Ishikawa (cell line): ENCODE measurements at regions not wholly inside any gene's neighbourhood (a gene's known extent, or its start where the extent isn't known, plus 50 kb on each side); places are given as distances from the start of the nearest gene placed in this dataset.

Experiments
- CEBPB ChIP-seq: IDR thresholded peaks from 2 replicates; pipeline ENCODE4 v1.6.1; 2012
- CREB1 ChIP-seq: IDR thresholded peaks from 2 replicates; pipeline ENCODE4 v1.6.1; 2012; ENCODE audit warnings: low read depth
- EGR1 ChIP-seq: IDR thresholded peaks from 2 replicates; pipeline ENCODE4 v1.6.1; 2012
- EP300 ChIP-seq: IDR thresholded peaks from 2 replicates; pipeline ENCODE4 v1.6.1; 2012; ENCODE audit warnings: borderline replicate concordance
- FOXM1 ChIP-seq: IDR thresholded peaks from 2 replicates; pipeline ENCODE4 v1.6.1; 2012; ENCODE audit warnings: low read depth, borderline replicate concordance
- MAX ChIP-seq: IDR thresholded peaks from 2 replicates; pipeline ENCODE4 v1.6.1; 2012
- NFIC ChIP-seq: IDR thresholded peaks from 2 replicates; pipeline ENCODE4 v1.6.1; 2012
- RAD21 ChIP-seq: IDR thresholded peaks from 2 replicates; pipeline ENCODE4 v1.6.1; 2012; ENCODE audit warnings: low read depth
- REST ChIP-seq: IDR thresholded peaks from 2 replicates; pipeline ENCODE4 v1.6.1; 2012; ENCODE audit warnings: low read depth, mild to moderate bottlenecking
- TAF1 ChIP-seq: IDR thresholded peaks from 2 replicates; pipeline ENCODE4 v1.6.1; 2012; ENCODE audit warnings: low read depth, mild to moderate bottlenecking
- TCF12 ChIP-seq: IDR thresholded peaks from 2 replicates; pipeline ENCODE4 v1.6.1; 2012; ENCODE audit warnings: low read depth
- TEAD4 ChIP-seq: IDR thresholded peaks from 2 replicates; pipeline ENCODE4 v1.6.1; 2012
- USF1 ChIP-seq: IDR thresholded peaks from 2 replicates; pipeline ENCODE4 v1.6.1; 2012
- YY1 ChIP-seq: IDR thresholded peaks from 2 replicates; pipeline ENCODE4 v1.6.1; 2012; ENCODE audit warnings: low read depth
- ZBTB7A ChIP-seq: IDR thresholded peaks from 2 replicates; pipeline ENCODE4 v1.6.1; 2012; ENCODE audit warnings: low read depth

GRCh38 chr2:217017456-217018252 lies 157.8 kb upstream of the TNP1 start:
- TF ChIP-seq TCF12, result no peak
- no peak for TF ChIP-seq CREB1
- TF ChIP-seq ZBTB7A, result no peak
- no peak for TF ChIP-seq USF1
- TF ChIP-seq CEBPB, result no peak
- TF ChIP-seq FOXM1, result no peak
- no peak for TF ChIP-seq YY1
- TF ChIP-seq EGR1, result no peak
- TF ChIP-seq TAF1, result no peak

GRCh38 chr2:217016796-217017419 lies 157.0 kb upstream of the TNP1 start:
- no peak for TF ChIP-seq USF1
- no peak for TF ChIP-seq CEBPB
- no peak for TF ChIP-seq ZBTB7A
- TF ChIP-seq TEAD4, result no peak
- no peak for TF ChIP-seq RAD21
- no peak for TF ChIP-seq TAF1
- TF ChIP-seq EP300, result no peak
- TF ChIP-seq NFIC, result no peak
- TF ChIP-seq CREB1, result no peak
- TF ChIP-seq TCF12, result no peak

GRCh38 chr2:217014328-217015105 lies 154.7 kb upstream of the TNP1 start:
- TF ChIP-seq MAX (no peak), YY1 (no peak), ZBTB7A (no peak), EP300 (no peak), NFIC (no peak), EGR1 (no peak), CEBPB (no peak), FOXM1 (no peak), USF1 (no peak), REST (no peak), TAF1 (no peak), TCF12 (no peak), RAD21 (no peak), TEAD4 (no peak), CREB1 (no peak)

- TF ChIP-seq NFIC (no peak), CREB1 (no peak), TCF12 (no peak), EP300 (no peak), ZBTB7A (no peak), USF1 (no peak), RAD21 (no peak), TEAD4 (no peak), YY1 (no peak), FOXM1 (no peak), CEBPB (no peak), EGR1 (no peak)
These were observed 154.1 kb upstream of the TNP1 start for GRCh38 chr2:217013926-217014325.

- TF ChIP-seq MAX (no peak), NFIC (no peak), USF1 (no peak), CREB1 (no peak), FOXM1 (no peak), REST (no peak), ZBTB7A (no peak), TAF1 (no peak), TCF12 (no peak), CEBPB (no peak), EGR1 (no peak), EP300 (no peak), RAD21 (no peak), YY1 (no peak), TEAD4 (no peak)
These were observed 151.7 kb upstream of the TNP1 start for GRCh38 chr2:217011576-217011975.
